Colonic mucosa (tissue), 4 donors: ENCODE measurements at regions not wholly inside any gene's neighbourhood (a gene's known extent, or its start where the extent isn't known, plus 50 kb on each side); places are given as distances from the start of the nearest gene placed in this dataset.

Experiments
- DNase-seq: peaks from one replicate; pipeline ENCODE4 v3.0.0-alpha.2; 2020
- H3K27ac ChIP-seq: fragments of 200-600 bp; one replicate; pipeline ENCODE4 v1.8.0; 2021
- H3K27me3 ChIP-seq: fragments of 200-600 bp; one replicate; pipeline ENCODE4 v1.8.0; 2021
- H3K36me3 ChIP-seq: fragments of 200-600 bp; one replicate; pipeline ENCODE4 v1.8.0; 2021
- H3K4me1 ChIP-seq: fragments of 200-600 bp; one replicate; pipeline ENCODE4 v1.8.0; 2021; ENCODE audit warnings: mild to moderate bottlenecking
- H3K4me3 ChIP-seq: fragments of 200-600 bp; one replicate; pipeline ENCODE4 v1.8.0; 2021
- H3K9ac ChIP-seq, 2 donors: one replicate each; pipeline ENCODE4 v1.7.0; 2013; ENCODE audit warnings: control low read depth in 2 of 2, low read depth in 2 of 2, low read length in 2 of 2
- H3K9me3 ChIP-seq: fragments of 200-600 bp; one replicate; pipeline ENCODE4 v1.8.0; 2021
- intact Hi-C: fragments of 100-400 bp; cut with DNase I; formaldehyde crosslinking; loops from one replicate; pipeline ENCODE4 v1.14.1; 2022
- TF ChIP-seq, protein P1 (sequence below): fragments of 200-600 bp; IDR thresholded peaks from one replicate; pipeline ENCODE4 v1.8.0; 2022; ENCODE audit warnings: antibody characterized with exemption, mild to moderate bottlenecking
- donor health status: healthy.
- donor health status: DM: no; HTN: no; CAD: no.
- donor health status: DM: no; HTN: no; CAD: no.

DNA sequence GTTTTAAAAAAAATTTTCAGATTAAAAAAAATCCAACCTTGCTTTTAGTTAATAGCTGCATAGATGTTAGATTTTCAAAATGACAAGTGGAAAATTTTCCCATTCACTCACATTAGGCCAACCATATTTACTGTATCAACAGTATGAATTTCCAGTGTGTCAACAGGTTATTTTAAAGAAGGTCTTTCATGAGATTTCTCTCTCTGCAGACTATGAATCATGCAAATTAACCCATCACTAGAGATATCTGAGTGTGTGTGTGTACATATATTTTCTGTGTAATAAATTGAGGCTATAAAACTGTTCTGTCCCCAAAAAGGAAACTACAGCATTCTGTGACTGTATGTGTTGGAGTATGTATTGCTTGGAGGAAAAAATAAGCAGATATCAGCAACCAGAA lies 305.6 kb downstream of the ARL4A start:
- H3K36me3 ChIP-seq, result no peaks in the 10 kb centered on the region
- H3K4me3 ChIP-seq, result no peak overlapping the region
- intact Hi-C loops, result no loop called here
- no peaks in the 10 kb centered on the region for H3K9me3 ChIP-seq
- no peak overlapping the region for H3K9ac ChIP-seq
- DNase-seq, result no peak
- no peak overlapping the region for H3K27ac ChIP-seq
- TF ChIP-seq, protein P1, sequence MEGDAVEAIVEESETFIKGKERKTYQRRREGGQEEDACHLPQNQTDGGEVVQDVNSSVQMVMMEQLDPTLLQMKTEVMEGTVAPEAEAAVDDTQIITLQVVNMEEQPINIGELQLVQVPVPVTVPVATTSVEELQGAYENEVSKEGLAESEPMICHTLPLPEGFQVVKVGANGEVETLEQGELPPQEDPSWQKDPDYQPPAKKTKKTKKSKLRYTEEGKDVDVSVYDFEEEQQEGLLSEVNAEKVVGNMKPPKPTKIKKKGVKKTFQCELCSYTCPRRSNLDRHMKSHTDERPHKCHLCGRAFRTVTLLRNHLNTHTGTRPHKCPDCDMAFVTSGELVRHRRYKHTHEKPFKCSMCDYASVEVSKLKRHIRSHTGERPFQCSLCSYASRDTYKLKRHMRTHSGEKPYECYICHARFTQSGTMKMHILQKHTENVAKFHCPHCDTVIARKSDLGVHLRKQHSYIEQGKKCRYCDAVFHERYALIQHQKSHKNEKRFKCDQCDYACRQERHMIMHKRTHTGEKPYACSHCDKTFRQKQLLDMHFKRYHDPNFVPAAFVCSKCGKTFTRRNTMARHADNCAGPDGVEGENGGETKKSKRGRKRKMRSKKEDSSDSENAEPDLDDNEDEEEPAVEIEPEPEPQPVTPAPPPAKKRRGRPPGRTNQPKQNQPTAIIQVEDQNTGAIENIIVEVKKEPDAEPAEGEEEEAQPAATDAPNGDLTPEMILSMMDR, result no peak
- no peaks in the 10 kb centered on the region for H3K27me3 ChIP-seq
- no peaks in the 10 kb centered on the region for H3K4me1 ChIP-seq

DNA sequence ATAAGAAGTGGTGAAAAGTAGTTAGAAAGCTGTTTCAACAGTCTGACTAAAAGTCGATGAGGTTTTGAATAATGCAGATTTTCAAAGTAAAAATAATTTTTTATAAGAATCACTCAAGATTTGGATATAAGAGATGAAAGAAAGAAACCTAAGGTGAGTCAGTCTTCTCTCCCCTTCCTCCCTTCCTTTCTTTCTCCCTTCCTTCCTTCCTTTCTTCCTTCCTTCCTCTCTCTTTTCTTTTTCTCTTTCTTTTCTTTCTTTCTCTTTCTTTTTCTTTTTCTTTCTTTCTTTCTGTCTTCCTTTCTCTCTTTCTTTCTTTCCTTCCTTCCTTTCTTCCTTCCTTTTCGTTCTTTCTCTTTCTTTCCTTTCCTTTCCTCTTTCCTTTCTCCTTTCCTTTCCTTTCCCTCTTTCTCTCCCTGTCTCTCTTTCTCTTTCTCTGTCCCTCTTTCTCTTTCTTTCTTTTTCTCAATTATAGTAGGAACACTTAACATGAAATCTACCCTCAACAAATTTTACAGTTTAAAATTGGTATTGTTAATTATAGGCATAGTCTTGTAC lies 308.6 kb downstream of the ARL4A start:
- TF ChIP-seq, protein P1, result no peak
- Histone ChIP-seq H3K4me3 (no peak overlapping the region), H3K27me3 (no peaks in the 10 kb centered on the region), H3K9me3 (no peaks in the 10 kb centered on the region), H3K36me3 (no peaks in the 10 kb centered on the region), H3K9ac (no peak overlapping the region), H3K27ac (no peak overlapping the region), H3K4me1 (no peaks in the 10 kb centered on the region)
- no peak for DNase-seq
- intact Hi-C loops, result no loop called here

DNA sequence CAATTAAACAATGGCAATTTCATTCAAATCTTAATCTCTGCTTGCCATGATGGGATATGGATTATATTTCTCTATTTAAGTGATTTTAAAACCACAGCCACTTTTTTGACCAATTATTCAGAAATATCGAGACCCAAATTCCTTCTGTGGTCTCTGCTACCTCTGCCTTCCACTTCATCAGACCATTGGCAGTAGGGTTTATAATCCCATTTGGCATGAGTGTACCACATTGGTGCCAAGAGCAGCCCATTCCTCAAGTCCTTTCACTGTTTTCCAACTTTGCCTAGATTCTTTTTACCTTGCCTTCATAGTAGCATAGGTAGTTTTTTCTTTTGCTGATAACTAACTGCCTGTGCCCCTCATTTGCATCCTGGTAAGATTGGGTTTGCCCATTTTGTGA lies 319.9 kb downstream of the ARL4A start:
- Histone ChIP-seq H3K27me3 (no peaks in the 10 kb centered on the region), H3K27ac (no peak overlapping the region), H3K4me1 (no peaks in the 10 kb centered on the region), H3K9me3 (no peaks in the 10 kb centered on the region), H3K36me3 (no peaks in the 10 kb centered on the region), H3K4me3 (no peak overlapping the region), H3K9ac (no peak overlapping the region)
- intact Hi-C loops, result no loop called here
- TF ChIP-seq, protein P1, result no peak
- no peak for DNase-seq

DNA sequence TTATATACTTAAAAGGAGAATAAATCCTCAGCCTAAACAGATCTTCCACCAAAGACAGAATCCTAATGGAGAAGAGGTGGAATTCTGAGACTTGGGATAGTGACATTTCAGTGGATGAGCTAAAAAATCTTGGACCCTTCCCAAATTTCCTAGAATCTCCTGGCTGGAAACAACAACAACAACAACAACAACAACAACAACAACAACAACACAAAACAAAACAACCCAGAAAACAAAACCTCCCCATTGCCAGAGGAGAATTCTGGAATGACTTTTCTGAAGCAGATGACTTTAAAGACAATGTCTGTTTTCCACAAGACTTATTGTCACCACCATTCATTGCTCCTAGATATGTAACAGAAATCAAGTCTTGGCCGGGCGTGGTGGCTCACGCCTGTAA lies 322.1 kb downstream of the ARL4A start:
- Histone ChIP-seq H3K9me3 (no peaks in the 10 kb centered on the region), H3K27ac (no peak overlapping the region), H3K4me3 (no peak overlapping the region), H3K27me3 (no peaks in the 10 kb centered on the region), H3K9ac (no peak overlapping the region), H3K4me1 (no peaks in the 10 kb centered on the region), H3K36me3 (no peaks in the 10 kb centered on the region)
- TF ChIP-seq, protein P1, result no peak
- no peak for DNase-seq
- intact Hi-C loops, result no loop called here

DNA sequence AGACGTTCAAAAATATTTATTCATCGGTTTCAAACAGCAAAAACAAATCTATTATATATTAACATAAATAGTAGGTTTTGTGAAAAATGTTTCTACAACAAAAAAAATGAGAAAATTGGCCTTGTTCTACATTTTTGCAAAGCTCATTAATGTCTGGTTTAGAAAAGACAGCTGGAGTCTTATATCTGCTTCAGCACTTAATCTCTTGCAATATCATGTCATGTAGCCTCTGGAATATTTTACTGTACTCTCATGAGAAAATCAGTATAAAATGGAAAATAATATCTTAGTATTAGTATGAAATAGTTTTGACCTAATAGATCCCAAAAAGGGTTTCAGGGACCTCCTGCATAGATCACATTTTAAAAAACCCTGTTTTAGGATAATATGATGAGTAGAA lies 326.6 kb downstream of the ARL4A start:
- intact Hi-C loops, result no loop called here
- Histone ChIP-seq H3K27ac (no peak overlapping the region), H3K27me3 (no peaks in the 10 kb centered on the region), H3K4me3 (no peak overlapping the region), H3K9ac (no peak overlapping the region), H3K4me1 (no peaks in the 10 kb centered on the region), H3K9me3 (no peaks in the 10 kb centered on the region), H3K36me3 (no peaks in the 10 kb centered on the region)
- TF ChIP-seq, protein P1, result no peak
- DNase-seq, result no peak
